ENCODE measurements at regions not wholly inside any gene's neighbourhood (a gene's known extent, or its start where the extent isn't known, plus 50 kb on each side); places are given as distances from the start of the nearest gene placed in this dataset.
"Not testable (repeated sequence)": the region's sequence is repeated elsewhere in the genome, so short reads cannot be mapped to it uniquely, and the experiment has no call there.

- DNase-seq, result no peak
Observed at GRCh38 chr5:89826938-89827337, 582.6 kb downstream of the CETN3 start.

GRCh38 chr5:89823046-89823445, 586.5 kb downstream of the CETN3 start:
- no peak for DNase-seq

GRCh38 chr5:89817841-89818240, 591.7 kb downstream of the CETN3 start:
- DNase-seq, result no peak

- DNase-seq, result no peak
Observed at GRCh38 chr5:89816038-89816437, 593.5 kb downstream of the CETN3 start.

GRCh38 chr5:89800735-89801134, 608.8 kb downstream of the CETN3 start:
- DNase-seq, result not testable (repeated sequence)

- DNase-seq, result not testable (repeated sequence)
Observed at GRCh38 chr5:89794504-89794903, 615.1 kb downstream of the CETN3 start.

- DNase-seq, result not testable (repeated sequence)
Observed at GRCh38 chr5:89779734-89780133, 629.8 kb downstream of the CETN3 start.

- DNase-seq, result no peak
Observed at GRCh38 chr5:89777758-89778157, 631.8 kb downstream of the CETN3 start.

- no peak for DNase-seq
Observed at GRCh38 chr5:89769975-89770374, 639.6 kb downstream of the CETN3 start.

- DNase-seq, result no peak
Observed at GRCh38 chr5:89759802-89760201, 649.8 kb downstream of the CETN3 start.

- DNase-seq, result no peak
Observed at GRCh38 chr5:89758146-89758545, 651.4 kb downstream of the CETN3 start.

- no peak for DNase-seq
Observed at GRCh38 chr5:89756955-89757354, 652.6 kb downstream of the CETN3 start.

GRCh38 chr5:89755024-89755423, 654.5 kb downstream of the CETN3 start:
- DNase-seq, result no peak

- no peak for DNase-seq
Observed at GRCh38 chr5:89735082-89735481, 674.5 kb downstream of the CETN3 start.

GRCh38 chr5:89733772-89734171, 675.8 kb downstream of the CETN3 start:
- no peak for DNase-seq

- DNase-seq, result no peak
Observed at GRCh38 chr5:89729623-89730301, 679.8 kb downstream of the CETN3 start.

- no peak for DNase-seq
Observed at GRCh38 chr5:89728750-89729149, 680.8 kb downstream of the CETN3 start.

- no peak for DNase-seq
Observed at GRCh38 chr5:89728134-89728533, 681.4 kb downstream of the CETN3 start.

GRCh38 chr5:89724379-89725095, 685.0 kb downstream of the CETN3 start:
- no peak for DNase-seq

GRCh38 chr5:89723907-89724306, 685.6 kb downstream of the CETN3 start:
- DNase-seq, result no peak

- DNase-seq, result no peak
Observed at GRCh38 chr5:89722538-89722937, 687.0 kb downstream of the CETN3 start.

- no peak for DNase-seq
Observed at GRCh38 chr5:89721931-89722330, 687.6 kb downstream of the CETN3 start.

- no peak for DNase-seq
Observed at GRCh38 chr5:89721353-89721752, 688.2 kb downstream of the CETN3 start.

- no peak for DNase-seq
Observed at GRCh38 chr5:89712134-89712700, 697.3 kb downstream of the CETN3 start.
